H1 (cell line): ENCODE measurements at regions not wholly inside any gene's neighbourhood (a gene's known extent, or its start where the extent isn't known, plus 50 kb on each side); places are given as distances from the start of the nearest gene placed in this dataset.

Experiments
- CTCF ChIA-PET: fragments of 300-600 bp; sonication (Branson Sonifier 250); formaldehyde crosslinking; loops from one replicate; lab custom pipeline; 2021; ENCODE audit not compliant: partially characterized antibody; lab: Charles Lee
- POLR2A ChIA-PET: fragments of 300-600 bp; sonication (Branson Sonifier 250); formaldehyde crosslinking; loops from one replicate; lab custom pipeline; 2021; ENCODE audit warnings: inconsistent platforms; ENCODE audit not compliant: partially characterized antibody; lab: Charles Lee
- DNase-seq, 2 experiments: peaks; one replicate each; pipeline versions ENCODE4 v3.0.0 to v3.0.0-alpha.2; 2010 to 2022; ENCODE audit warnings: low spot score in 2 of 2, low read depth in 1 of 2, mixed read lengths in 1 of 2
- FAIRE-seq: peaks from 2 replicates; lab custom pipeline; 2011; peaks lifted over from hg19 to GRCh38; lab: Jason Lieb, UNC
- H2AFZ ChIP-seq: 2 replicates; pipeline ENCODE4 v1.8.1; 2012; ENCODE audit warnings: low read length, inconsistent platforms
- H2AK5ac ChIP-seq: 2 replicates; pipeline ENCODE4 v1.6.1; 2013; ENCODE audit warnings: low read depth, low read length
- H2BK120ac ChIP-seq: replicated peaks from 2 replicates; pipeline ENCODE3; 2013; ENCODE audit warnings: low read depth, low read length, inconsistent platforms
- H2BK12ac ChIP-seq: 2 replicates; pipeline ENCODE4 v1.6.1; 2013; ENCODE audit warnings: low read depth, low read length
- H2BK15ac ChIP-seq: 2 replicates; pipeline ENCODE4 v1.6.1; 2013; ENCODE audit warnings: low read length
- H2BK20ac ChIP-seq: 2 replicates; pipeline ENCODE4 v1.6.1; 2013; ENCODE audit warnings: low read length
- H2BK5ac ChIP-seq: 2 replicates; pipeline ENCODE4 v1.6.1; 2013; ENCODE audit warnings: low read depth, low read length
- H3K14ac ChIP-seq: 2 replicates; pipeline ENCODE4 v1.6.1; 2013; ENCODE audit warnings: inconsistent platforms; ENCODE audit not compliant: insufficient read length
- H3K18ac ChIP-seq: 2 replicates; pipeline ENCODE4 v1.6.1; 2013; ENCODE audit warnings: low read length; ENCODE audit errors: extremely low read depth
- H3K23ac ChIP-seq: 2 replicates; pipeline ENCODE4 v1.6.1; 2013; ENCODE audit warnings: inconsistent platforms; ENCODE audit not compliant: insufficient read length
- H3K23me2 ChIP-seq: 2 replicates; pipeline ENCODE4 v1.6.1; 2013; ENCODE audit warnings: low read depth, low read length
- H3K27ac ChIP-seq: 2 replicates; pipeline ENCODE4 v1.6.1; 2011; ENCODE audit warnings: low read depth, low read length, inconsistent platforms
- H3K27me3 ChIP-seq, 4 experiments: replicated peaks in 1 of 4; 1 replicate in 1 of 4; 2 replicates in 3 of 4; pipeline versions ENCODE4 v1.6.1 to v1.8.1; 2011 to 2013; ENCODE audit warnings: low read length in 3 of 4, mild to moderate bottlenecking in 3 of 4, inconsistent platforms in 2 of 4, mixed read lengths in 2 of 4, moderate library complexity in 1 of 4; ENCODE audit not compliant: control insufficient read depth in 3 of 4, insufficient read depth in 3 of 4; ENCODE audit errors: extremely low read depth in 1 of 4
- H3K36me3 ChIP-seq, 4 experiments: 2 replicates each; pipeline versions ENCODE4 v1.6.1 to v1.8.1; 2011 to 2013; ENCODE audit warnings: mild to moderate bottlenecking in 4 of 4, low read length in 3 of 4, moderate library complexity in 2 of 4, control low read depth in 1 of 4, inconsistent platforms in 1 of 4; ENCODE audit not compliant: insufficient read depth in 4 of 4, control insufficient read depth in 2 of 4
- H3K4ac ChIP-seq: replicated peaks from 2 replicates; pipeline ENCODE3; 2013; ENCODE audit warnings: low read length, low read depth, mixed read lengths, inconsistent platforms; ENCODE audit not compliant: insufficient read length
- H3K4me1 ChIP-seq, 4 experiments: replicated peaks in 1 of 4; 1 replicate in 1 of 4; 2 replicates in 3 of 4; pipeline versions ENCODE4 v1.6.1 to v1.8.1; 2011 to 2013; ENCODE audit warnings: low read length in 3 of 4, inconsistent platforms in 2 of 4, mixed read lengths in 1 of 4; ENCODE audit not compliant: insufficient read depth in 4 of 4, control insufficient read depth in 3 of 4
- H3K4me2 ChIP-seq, 2 experiments: 2 replicates each; pipeline versions ENCODE4 v1.6.1 to v1.8.1; 2011 to 2013; ENCODE audit warnings: low read depth in 2 of 2, low read length in 2 of 2, control low read depth in 1 of 2, inconsistent platforms in 1 of 2, mild to moderate bottlenecking in 1 of 2; ENCODE audit not compliant: insufficient read depth in 1 of 2
- H3K4me3 ChIP-seq, 4 experiments: fragments of 200-600, 300-600 bp in 1 of 4; sonication (generic), shearing (Covaris generic), sonication (Bioruptor Twin) in 1 of 4; 2 replicates each; pipeline versions ENCODE4 v1.5.1 to v1.8.1; 2011 to 2016; ENCODE audit warnings: low read length in 4 of 4, low read depth in 3 of 4, control low read depth in 2 of 4, inconsistent platforms in 2 of 4, mild to moderate bottlenecking in 2 of 4, mixed read lengths in 1 of 4, moderate library complexity in 1 of 4; ENCODE audit not compliant: insufficient read depth in 2 of 4; ENCODE audit errors: extremely low read depth in 1 of 4
- H3K56ac ChIP-seq: replicated peaks from 2 replicates; pipeline ENCODE3; 2013; ENCODE audit warnings: low read depth, mild to moderate bottlenecking, mixed read lengths, low read length, inconsistent platforms; ENCODE audit not compliant: insufficient read length
- H3K79me1 ChIP-seq: 2 replicates; pipeline ENCODE4 v1.6.1; 2013; ENCODE audit warnings: low read depth, low read length, control low read depth
- H3K79me2 ChIP-seq, 2 experiments: 2 replicates each; pipeline versions ENCODE4 v1.6.1 to v1.8.1; 2012 to 2013; ENCODE audit warnings: low read length in 2 of 2, mild to moderate bottlenecking in 2 of 2, inconsistent platforms in 1 of 2; ENCODE audit not compliant: insufficient read depth in 2 of 2, control insufficient read depth in 1 of 2
- H3K9ac ChIP-seq, 4 experiments: replicated peaks in 1 of 4; 1 replicate in 1 of 4; 2 replicates in 3 of 4; pipeline versions ENCODE4 v1.6.1 to v1.8.1; 2011 to 2013; ENCODE audit warnings: low read depth in 3 of 4, low read length in 3 of 4, control low read depth in 2 of 4, mild to moderate bottlenecking in 2 of 4, moderate library complexity in 2 of 4, inconsistent platforms in 1 of 4; ENCODE audit errors: extremely low read depth in 1 of 4
- H3K9me3 ChIP-seq, 2 experiments: 2 replicates each; pipeline versions ENCODE4 v1.6.1 to v1.8.1; 2012 to 2013; ENCODE audit warnings: mild to moderate bottlenecking in 2 of 2, moderate library complexity in 2 of 2, control low read depth in 1 of 2, inconsistent platforms in 1 of 2, low read depth in 1 of 2, low read length in 1 of 2, mixed read lengths in 1 of 2; ENCODE audit not compliant: insufficient read depth in 2 of 2
- H4K20me1 ChIP-seq, 2 experiments: replicated peaks in 1 of 2; 2 replicates each; pipeline versions ENCODE3 to v1.8.1; 2011 to 2013; ENCODE audit warnings: inconsistent platforms in 2 of 2, low read length in 2 of 2, mild to moderate bottlenecking in 1 of 2; ENCODE audit not compliant: insufficient read depth in 2 of 2, control insufficient read depth in 1 of 2
- H4K5ac ChIP-seq: 2 replicates; pipeline ENCODE4 v1.6.1; 2013; ENCODE audit warnings: low read length, low read depth, mixed read lengths, inconsistent platforms; ENCODE audit not compliant: insufficient read length
- H4K8ac ChIP-seq: 2 replicates; pipeline ENCODE4 v1.8.0; 2013; ENCODE audit warnings: mild to moderate bottlenecking, moderate library complexity, low read length, inconsistent platforms; ENCODE audit not compliant: insufficient read depth; ENCODE audit errors: extremely low read depth
- H4K91ac ChIP-seq: replicated peaks from 2 replicates; pipeline ENCODE3; 2013; ENCODE audit warnings: low read length, mixed read lengths, inconsistent platforms; ENCODE audit not compliant: insufficient read length
- BRCA1 ChIP-seq: IDR thresholded peaks from 2 replicates; pipeline ENCODE4 v1.6.1; 2012; ENCODE audit warnings: low read depth, low read length, improper control_type of control experiment
- EGR1 ChIP-seq: IDR thresholded peaks from 2 replicates; pipeline ENCODE4 v1.6.1; 2011; ENCODE audit warnings: low read depth, low read length, borderline replicate concordance
- FOSL1 ChIP-seq: IDR thresholded peaks from 2 replicates; pipeline ENCODE4 v1.6.1; 2011; ENCODE audit warnings: mild to moderate bottlenecking, low read depth, low read length, moderate library complexity; ENCODE audit not compliant: insufficient read depth
- JUND ChIP-seq: IDR thresholded peaks from 2 replicates; pipeline ENCODE4 v1.6.1; 2011; ENCODE audit warnings: mild to moderate bottlenecking, improper control_type of control experiment, low read length
- KDM5A ChIP-seq: fragments of 200-600 bp; IDR thresholded peaks from 2 replicates; pipeline ENCODE4 v1.7.1; 2012; ENCODE audit warnings: mild to moderate bottlenecking, low read length, inconsistent platforms, mixed read lengths
- MAFK ChIP-seq: IDR thresholded peaks from 2 replicates; pipeline ENCODE4 v1.6.1; 2012; ENCODE audit warnings: low read depth, mild to moderate bottlenecking, improper control_type of control experiment, low read length
- NRF1 ChIP-seq: IDR thresholded peaks from 2 replicates; pipeline ENCODE4 v1.6.1; 2011; ENCODE audit warnings: mild to moderate bottlenecking, low read depth, low read length, improper control_type of control experiment
- POLR2AphosphoS5 ChIP-seq: IDR thresholded peaks from 2 replicates; pipeline ENCODE4 v1.6.1; 2011; ENCODE audit warnings: low read depth, low read length
- SRF ChIP-seq: IDR thresholded peaks from 2 replicates; pipeline ENCODE4 v1.6.1; 2011; ENCODE audit warnings: mild to moderate bottlenecking, low read depth, low read length, moderate library complexity

- TF ChIP-seq POLR2AphosphoS5 (no peak), MAFK (no peak)
Measured at GRCh38 chr11:42315846-42316245, 856.4 kb upstream of the LRRC4C start (continued).

- TF ChIP-seq NRF1 (no peak), KDM5A (no peak), BRCA1 (no peak), SRF (no peak), JUND (no peak), EGR1 (no peak), FOSL1 (no peak)
- H2BK12ac ChIP-seq: no peak overlapping the region
- no peaks in the 10 kb centered on the region for H3K79me2 ChIP-seq
- H3K18ac ChIP-seq: no peak overlapping the region
- H2AK5ac ChIP-seq: no peak overlapping the region
- no peaks in the 10 kb centered on the region for H3K27me3 ChIP-seq
- H2AFZ ChIP-seq: no peak overlapping the region
- H3K56ac ChIP-seq: no peak overlapping the region
- ChIA-PET CTCF (interaction anchor here (1.1 kb wide), 1 partner anchor 8 kb away, joined by 3 read pairs; no protein-coding TSS in a partner anchor), POLR2A (no interaction called here)
- no peak overlapping the region for H3K4me3 ChIP-seq
- no peak overlapping the region for H3K23ac ChIP-seq
- H3K36me3 ChIP-seq: no peaks in the 10 kb centered on the region
- no peak for FAIRE-seq
- H4K91ac ChIP-seq: no peak overlapping the region
- H2BK15ac ChIP-seq: no peak overlapping the region
- H2BK20ac ChIP-seq: no peak overlapping the region
- no peaks in the 10 kb centered on the region for H3K9me3 ChIP-seq
- H3K4ac ChIP-seq: no peak overlapping the region
- no peak overlapping the region for H2BK120ac ChIP-seq
- H4K8ac ChIP-seq: no peak overlapping the region
- H3K4me1 ChIP-seq: no peaks in the 10 kb centered on the region
- H3K79me1 ChIP-seq: no peaks in the 10 kb centered on the region
- no peak overlapping the region for H3K14ac ChIP-seq
- no peak overlapping the region for H3K27ac ChIP-seq
- H3K9ac ChIP-seq: no peak overlapping the region
- no peak overlapping the region for H4K5ac ChIP-seq
- no peak overlapping the region for H2BK5ac ChIP-seq
- no peak overlapping the region for H3K4me2 ChIP-seq
- H4K20me1 ChIP-seq: no peaks in the 10 kb centered on the region
- no peak for DNase-seq
- no peaks in the 10 kb centered on the region for H3K23me2 ChIP-seq
Measured at GRCh38 chr11:42319921-42320320, 860.5 kb upstream of the LRRC4C start.
